ENCODE measurements at regions not wholly inside any gene's neighbourhood (a gene's known extent, or its start where the extent isn't known, plus 50 kb on each side); places are given as distances from the start of the nearest gene placed in this dataset.

DNA sequence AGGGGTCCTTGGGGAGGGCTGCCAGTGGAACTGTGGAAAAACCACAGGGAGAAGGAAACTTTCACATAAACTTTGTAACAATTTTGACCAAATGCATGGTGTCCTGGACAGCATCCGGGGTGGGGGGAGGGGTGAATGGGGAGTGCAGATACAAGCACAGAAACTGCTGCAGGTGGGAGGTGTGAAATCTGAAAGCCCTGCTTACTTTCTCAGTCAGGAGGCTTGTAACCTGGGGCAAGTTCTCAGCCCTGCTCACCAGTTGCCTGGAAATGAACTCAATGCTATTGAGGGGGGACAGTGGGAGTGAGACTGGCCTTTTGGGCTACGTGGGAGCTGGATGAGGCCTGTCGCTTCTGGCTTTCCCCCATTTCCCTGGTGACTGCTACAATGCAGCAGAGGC is 694.5 kb upstream of the ZNF608 start:
- intact Hi-C loops (cut with DNase I), result no loop called here
- Histone ChIP-seq H3K27ac (replicated peaks in 1 of 4) (no peak overlapping the region), H3K4me1 (no peaks in the 10 kb centered on the region), H3K4me3 (no peak overlapping the region), H3K9me3 (peaks cover 0 to 13% (median 9%) of the 10 kb centered on the region in 4 donors), H3K27me3 (no peaks in the 10 kb centered on the region), H3K36me3 (no peaks in the 10 kb centered on the region)
- WGBS, result 92% methylated on average over 3 of the region's 3 CpGs
- TF ChIP-seq, protein P1, sequence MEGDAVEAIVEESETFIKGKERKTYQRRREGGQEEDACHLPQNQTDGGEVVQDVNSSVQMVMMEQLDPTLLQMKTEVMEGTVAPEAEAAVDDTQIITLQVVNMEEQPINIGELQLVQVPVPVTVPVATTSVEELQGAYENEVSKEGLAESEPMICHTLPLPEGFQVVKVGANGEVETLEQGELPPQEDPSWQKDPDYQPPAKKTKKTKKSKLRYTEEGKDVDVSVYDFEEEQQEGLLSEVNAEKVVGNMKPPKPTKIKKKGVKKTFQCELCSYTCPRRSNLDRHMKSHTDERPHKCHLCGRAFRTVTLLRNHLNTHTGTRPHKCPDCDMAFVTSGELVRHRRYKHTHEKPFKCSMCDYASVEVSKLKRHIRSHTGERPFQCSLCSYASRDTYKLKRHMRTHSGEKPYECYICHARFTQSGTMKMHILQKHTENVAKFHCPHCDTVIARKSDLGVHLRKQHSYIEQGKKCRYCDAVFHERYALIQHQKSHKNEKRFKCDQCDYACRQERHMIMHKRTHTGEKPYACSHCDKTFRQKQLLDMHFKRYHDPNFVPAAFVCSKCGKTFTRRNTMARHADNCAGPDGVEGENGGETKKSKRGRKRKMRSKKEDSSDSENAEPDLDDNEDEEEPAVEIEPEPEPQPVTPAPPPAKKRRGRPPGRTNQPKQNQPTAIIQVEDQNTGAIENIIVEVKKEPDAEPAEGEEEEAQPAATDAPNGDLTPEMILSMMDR (IDR thresholded peaks at IDR 0.05), result no peak
- TF ChIP-seq POLR2AphosphoS5 (IDR thresholded peaks at IDR 0.05) (no peak), POLR2A (IDR thresholded peaks at IDR 0.05; ENCODE audit: low read depth) (no peak), EP300 (IDR thresholded peaks at IDR 0.05) (no peak)
- DNase-seq (ENCODE audit: extremely low spot score), result no peak

DNA sequence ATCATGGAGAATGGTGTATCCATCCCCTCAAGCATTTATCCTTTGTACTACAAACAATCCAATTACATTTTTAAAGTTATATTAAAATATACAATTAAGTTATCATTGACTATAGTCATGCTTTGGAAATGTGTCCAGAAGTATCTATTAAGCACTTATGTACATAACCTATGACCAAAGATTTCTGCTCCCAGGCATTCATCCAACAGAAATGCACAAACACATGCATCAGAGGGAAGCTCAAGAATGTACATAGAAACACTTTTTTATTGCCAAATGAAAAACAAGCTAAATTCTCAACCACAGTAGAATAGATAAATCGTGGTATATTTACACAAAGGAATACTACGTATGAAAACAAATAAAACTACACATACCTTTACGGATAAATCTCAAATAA is 700.5 kb upstream of the ZNF608 start:
- Histone ChIP-seq H3K27me3 (no peaks in the 10 kb centered on the region), H3K36me3 (no peaks in the 10 kb centered on the region), H3K27ac (replicated peaks in 1 of 4) (no peak overlapping the region), H3K9me3 (peaks cover 0 to 8% (median 3%) of the 10 kb centered on the region in 4 donors), H3K4me1 (no peaks in the 10 kb centered on the region), H3K4me3 (no peak overlapping the region)
- WGBS, result 76% methylated on average over 3 of the region's 3 CpGs
- intact Hi-C loops (cut with DNase I), result no loop called here
- DNase-seq (ENCODE audit: extremely low spot score), result no peak
- TF ChIP-seq, protein P1 (IDR thresholded peaks at IDR 0.05), result no peak
- TF ChIP-seq EP300 (IDR thresholded peaks at IDR 0.05), result no peak
- no peak for TF ChIP-seq POLR2AphosphoS5 (IDR thresholded peaks at IDR 0.05)
- no peak for TF ChIP-seq POLR2A (IDR thresholded peaks at IDR 0.05; ENCODE audit: low read depth)

DNA sequence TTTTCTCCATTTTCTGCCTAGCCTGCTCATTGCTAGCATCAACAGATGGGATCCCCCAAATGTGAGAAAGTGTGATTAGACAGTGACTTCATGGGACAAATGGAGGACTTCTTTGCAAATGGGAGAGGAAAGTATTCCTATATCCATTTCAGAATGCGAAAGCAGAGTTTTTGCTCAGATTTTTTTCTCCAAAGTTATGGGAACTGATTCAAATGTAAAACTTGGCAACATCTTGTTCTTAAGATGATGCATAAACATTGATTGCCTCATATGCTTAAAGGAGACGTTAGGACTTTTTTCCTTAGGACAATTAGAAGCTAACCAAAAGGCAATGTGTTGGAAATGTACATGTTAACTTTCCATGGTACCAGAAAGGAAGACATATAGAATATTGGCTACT is 704.3 kb upstream of the ZNF608 start:
- no peaks in the 10 kb centered on the region for H3K4me1 ChIP-seq
- H3K27me3 ChIP-seq, result no peaks in the 10 kb centered on the region
- no peak overlapping the region for H3K4me3 ChIP-seq
- intact Hi-C loops (cut with DNase I), result no loop called here
- 84% methylated on average over 2 of the region's 2 CpGs for WGBS
- no peaks in the 10 kb centered on the region for H3K9me3 ChIP-seq
- no peaks in the 10 kb centered on the region for H3K36me3 ChIP-seq
- TF ChIP-seq POLR2AphosphoS5 (IDR thresholded peaks at IDR 0.05) (no peak), POLR2A (IDR thresholded peaks at IDR 0.05; ENCODE audit: low read depth) (no peak), EP300 (IDR thresholded peaks at IDR 0.05) (no peak)
- TF ChIP-seq, protein P1 (IDR thresholded peaks at IDR 0.05), result no peak
- no peak for DNase-seq (ENCODE audit: extremely low spot score)
- H3K27ac ChIP-seq (replicated peaks in 1 of 4), result no peak overlapping the region

DNA sequence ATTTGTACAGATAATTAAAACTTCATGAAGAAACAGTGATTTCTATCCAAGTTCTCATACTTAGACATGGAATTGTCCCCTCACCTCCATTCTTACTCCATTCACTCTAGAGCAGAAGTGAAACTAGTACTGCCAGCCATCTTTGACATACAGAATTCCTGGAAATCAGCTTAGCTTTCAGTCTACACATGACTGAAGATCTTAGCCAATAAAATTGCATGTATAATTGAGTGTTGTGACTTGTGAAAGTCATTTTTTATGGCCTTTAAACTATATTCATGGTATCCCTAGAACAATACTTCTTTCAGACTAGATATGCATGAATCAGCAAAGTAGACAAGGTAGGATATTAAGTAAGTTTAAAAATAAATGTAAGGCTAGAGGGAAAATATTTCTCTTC is 705.2 kb upstream of the ZNF608 start:
- H3K36me3 ChIP-seq, result no peaks in the 10 kb centered on the region
- H3K27ac ChIP-seq (replicated peaks in 1 of 4), result no peak overlapping the region
- H3K9me3 ChIP-seq, result no peaks in the 10 kb centered on the region
- intact Hi-C loops (cut with DNase I), result no loop called here
- DNase-seq (ENCODE audit: extremely low spot score), result no peak
- no peaks in the 10 kb centered on the region for H3K27me3 ChIP-seq
- no peaks in the 10 kb centered on the region for H3K4me1 ChIP-seq
- no peak overlapping the region for H3K4me3 ChIP-seq
- TF ChIP-seq POLR2AphosphoS5 (IDR thresholded peaks at IDR 0.05) (no peak), POLR2A (IDR thresholded peaks at IDR 0.05; ENCODE audit: low read depth) (no peak), EP300 (IDR thresholded peaks at IDR 0.05) (no peak)
- TF ChIP-seq, protein P1 (IDR thresholded peaks at IDR 0.05), result no peak

DNA sequence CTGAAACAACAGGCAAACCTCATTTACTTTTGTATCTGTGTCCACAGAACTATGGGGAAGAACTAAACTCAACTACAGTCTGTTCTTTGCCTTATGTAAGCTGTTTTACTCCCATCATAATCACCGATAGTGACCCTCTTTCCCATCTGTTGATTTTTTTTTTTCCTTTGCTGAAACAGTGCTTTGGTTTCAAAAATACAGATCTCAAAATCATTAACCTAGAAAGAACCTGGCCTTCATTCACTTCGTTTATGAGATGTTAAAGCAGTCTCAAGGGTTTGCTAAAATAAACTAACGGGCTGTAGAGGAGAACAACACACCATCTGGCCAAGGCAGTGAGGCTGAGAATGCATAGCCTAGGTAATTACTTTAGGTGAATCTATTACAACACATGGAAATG is 706.6 kb upstream of the ZNF608 start:
- H3K36me3 ChIP-seq, result no peaks in the 10 kb centered on the region
- TF ChIP-seq EP300 (IDR thresholded peaks at IDR 0.05) (no peak), POLR2AphosphoS5 (IDR thresholded peaks at IDR 0.05) (no peak), POLR2A (IDR thresholded peaks at IDR 0.05; ENCODE audit: low read depth) (no peak)
- TF ChIP-seq, protein P1 (IDR thresholded peaks at IDR 0.05), result no peak
- no peak for DNase-seq (ENCODE audit: extremely low spot score)
- intact Hi-C loops (cut with DNase I), result no loop called here
- H3K27me3 ChIP-seq, result no peaks in the 10 kb centered on the region
- H3K4me1 ChIP-seq, result no peaks in the 10 kb centered on the region
- 82% methylated on average over 3 of the region's 3 CpGs for WGBS
- no peaks in the 10 kb centered on the region for H3K9me3 ChIP-seq
- no peak overlapping the region for H3K27ac ChIP-seq (replicated peaks in 1 of 4)
- no peak overlapping the region for H3K4me3 ChIP-seq

Measured in esophagus muscularis mucosa (tissue), 4 donors.